ENCODE measurements at regions not wholly inside any gene's neighbourhood (a gene's known extent, or its start where the extent isn't known, plus 50 kb on each side); places are given as distances from the start of the nearest gene placed in this dataset.

DNA sequence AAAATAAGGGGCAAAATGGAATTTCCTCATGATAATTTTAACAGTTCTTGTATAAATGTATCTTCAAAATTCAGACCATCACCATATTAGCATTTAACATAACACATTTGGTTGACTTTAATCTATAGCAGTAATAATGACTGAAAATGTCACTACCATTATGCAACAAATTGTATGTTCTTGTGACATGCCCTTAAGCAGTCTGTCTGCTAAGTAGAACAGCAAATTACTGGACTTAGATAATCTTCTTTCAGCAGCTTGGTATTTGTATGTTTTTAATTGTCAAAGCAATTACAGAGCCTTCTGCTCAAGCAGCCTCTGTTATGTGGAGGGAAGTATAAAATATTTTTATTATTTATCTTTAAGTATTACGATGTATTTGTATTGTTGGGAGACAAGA is 214.3 kb upstream of the NXPH2 start:
- DNase-seq, result no peak

DNA sequence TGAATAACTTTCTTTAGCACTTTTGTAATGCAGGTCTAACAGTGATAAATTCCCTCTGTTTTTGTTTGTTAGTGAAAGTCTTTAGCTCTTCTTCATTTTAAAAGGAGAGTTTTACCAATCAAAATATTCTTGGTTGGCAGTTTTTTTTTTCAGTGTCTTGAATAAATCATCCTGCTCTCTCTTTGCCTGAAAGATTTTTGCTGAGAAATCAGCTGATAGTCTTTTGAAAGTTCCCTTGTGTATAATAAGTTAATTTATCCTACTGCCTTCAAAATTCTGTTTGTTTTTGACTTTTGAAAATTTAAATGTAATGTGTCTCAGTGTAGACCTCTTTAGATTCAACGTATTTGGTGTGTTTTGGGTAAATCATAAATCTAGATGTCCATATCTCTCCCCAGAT is 205.7 kb upstream of the NXPH2 start:
- DNase-seq, result no peak

DNA sequence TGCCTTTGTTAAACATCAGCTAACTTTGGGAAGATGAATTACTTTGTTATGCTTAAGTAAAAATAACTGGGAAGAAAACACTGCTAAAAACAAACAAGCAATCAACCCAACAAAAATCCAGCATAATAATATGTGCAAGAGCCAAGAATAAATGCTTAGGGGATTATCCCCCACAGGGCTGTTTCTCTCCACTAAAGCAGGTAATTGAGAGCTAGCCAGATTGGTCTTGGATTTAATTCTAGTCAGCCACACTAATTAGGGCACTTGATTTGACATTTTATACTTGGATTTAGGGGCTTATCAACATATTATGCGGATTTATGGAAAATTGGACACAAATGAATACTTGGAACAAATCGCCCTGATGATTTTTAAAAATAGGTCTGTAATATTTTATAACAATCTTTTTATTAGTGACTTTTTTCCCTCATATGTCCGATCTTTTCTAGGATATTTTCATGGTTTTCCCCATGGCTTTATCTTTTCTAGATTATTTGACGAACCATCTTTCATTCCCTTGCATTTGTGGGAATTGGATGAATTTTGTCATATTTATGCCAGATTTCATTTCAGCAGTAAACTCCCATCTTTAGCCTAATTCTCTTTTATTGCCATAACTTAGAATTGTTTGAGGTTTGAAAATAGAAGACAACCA is 199.1 kb upstream of the NXPH2 start:
- no peak for DNase-seq

DNA sequence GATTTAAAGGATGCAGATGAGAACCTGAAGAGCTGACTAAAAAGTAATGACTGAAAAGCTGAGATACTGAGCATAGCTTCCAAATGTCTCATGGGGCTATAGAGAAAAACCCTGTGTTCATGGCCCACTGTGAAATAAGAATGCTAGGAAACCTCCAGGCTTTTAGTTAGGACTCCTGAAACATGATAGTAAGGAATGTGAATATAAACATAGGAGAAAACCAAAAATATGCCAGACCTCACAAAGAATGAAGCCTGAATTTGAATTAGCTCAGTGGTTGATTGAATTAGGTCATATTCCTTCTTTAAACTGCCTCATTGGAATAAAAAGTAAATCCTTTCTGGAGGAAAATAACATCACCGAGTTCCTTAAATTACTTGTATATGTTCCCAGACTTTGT is 194.5 kb upstream of the NXPH2 start:
- no peak for DNase-seq

DNA sequence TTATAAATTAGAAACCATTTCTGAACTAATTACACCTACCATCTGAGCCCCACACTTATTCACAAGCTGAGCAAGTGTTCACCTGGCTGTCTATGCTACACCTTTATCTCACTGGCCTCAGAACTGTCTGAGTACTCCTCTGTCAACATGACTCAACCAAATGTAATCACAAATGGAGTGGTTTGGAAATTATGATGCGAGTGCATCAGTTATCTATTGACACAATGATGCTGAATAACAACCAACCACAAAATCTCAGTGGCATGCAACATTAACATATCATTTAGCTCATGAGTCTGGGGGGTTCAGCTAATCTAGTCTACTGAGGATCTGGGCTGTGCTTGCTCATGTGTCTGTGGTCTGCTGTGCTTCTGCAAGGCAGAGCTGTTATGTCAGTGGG is 184.2 kb upstream of the NXPH2 start:
- DNase-seq, result no peak

DNA sequence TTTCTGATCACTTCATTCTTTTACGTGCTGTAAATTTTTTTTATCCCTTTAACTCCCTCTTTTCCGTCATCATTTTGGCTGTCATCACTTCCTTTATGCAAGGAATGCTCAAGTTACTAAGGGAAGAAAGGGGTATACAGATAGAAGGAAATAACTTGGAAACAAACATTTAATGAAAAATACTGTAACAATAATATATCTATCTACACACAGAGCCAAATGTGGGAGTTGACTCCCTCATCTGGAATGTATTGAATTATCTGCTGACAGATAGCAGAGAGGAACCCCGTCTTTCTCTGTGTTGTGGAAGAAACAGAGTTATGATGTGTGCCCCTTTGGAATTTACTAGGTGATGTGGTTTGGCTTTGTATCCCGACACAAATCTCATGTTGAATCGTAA is 182.5 kb upstream of the NXPH2 start:
- DNase-seq, result no peak

DNA sequence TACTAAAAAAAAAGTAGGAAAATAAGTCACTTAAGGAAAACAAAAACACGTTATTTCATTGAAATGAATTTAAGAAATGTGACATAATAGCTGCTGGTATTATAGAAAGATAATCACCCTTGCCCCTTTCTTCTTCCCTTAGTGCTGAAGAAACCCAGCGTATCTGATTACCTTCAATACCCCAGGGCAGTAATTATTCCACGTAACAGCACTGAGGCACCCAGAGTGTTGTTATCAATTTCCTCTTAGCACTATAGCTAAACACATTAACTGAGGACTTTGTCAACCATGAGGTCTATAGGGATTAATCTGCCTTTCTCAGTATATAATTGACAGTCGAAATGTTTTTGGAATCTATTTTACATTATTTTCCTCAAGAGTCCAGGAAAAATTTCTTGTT is 180.0 kb upstream of the NXPH2 start:
- DNase-seq, result no peak

DNA sequence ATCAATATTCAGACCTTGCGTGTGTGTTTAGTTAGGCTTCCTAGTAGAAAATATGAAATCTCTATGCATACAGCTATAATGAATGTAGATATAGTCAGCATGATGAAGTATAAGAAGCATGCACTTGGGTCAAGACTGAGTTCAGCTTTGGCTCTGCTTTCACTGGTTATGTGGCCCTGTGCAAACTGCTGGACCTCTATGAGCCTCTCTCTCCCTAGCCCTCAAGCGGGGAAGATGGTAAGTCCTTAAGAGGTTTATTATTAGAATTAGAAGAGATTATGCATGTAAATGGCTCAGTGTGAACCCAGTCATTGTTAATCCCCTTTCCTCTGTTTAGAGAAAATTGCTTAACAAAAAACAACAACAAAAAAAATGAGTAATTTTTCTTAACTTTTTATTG is 178.8 kb upstream of the NXPH2 start:
- DNase-seq, result no peak

DNA sequence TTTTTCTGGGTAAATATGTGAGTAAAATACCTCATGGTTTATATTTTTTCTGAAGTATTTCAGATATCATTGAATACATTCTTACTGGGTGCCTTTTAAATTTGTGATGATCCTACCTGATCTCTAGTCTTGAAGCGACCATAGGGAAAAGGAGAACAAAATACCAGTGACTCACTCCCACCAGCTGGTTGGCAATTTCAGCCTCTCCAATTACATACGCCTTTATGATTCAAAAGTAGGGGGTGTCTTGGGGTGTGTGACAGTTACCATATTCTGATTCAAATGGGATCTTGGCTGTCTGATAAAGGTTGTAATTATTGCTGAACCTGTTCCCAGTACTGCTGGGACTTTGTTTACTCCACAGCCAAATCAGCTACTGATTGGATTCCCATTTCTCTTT is 175.9 kb upstream of the NXPH2 start:
- no peak for DNase-seq

DNA sequence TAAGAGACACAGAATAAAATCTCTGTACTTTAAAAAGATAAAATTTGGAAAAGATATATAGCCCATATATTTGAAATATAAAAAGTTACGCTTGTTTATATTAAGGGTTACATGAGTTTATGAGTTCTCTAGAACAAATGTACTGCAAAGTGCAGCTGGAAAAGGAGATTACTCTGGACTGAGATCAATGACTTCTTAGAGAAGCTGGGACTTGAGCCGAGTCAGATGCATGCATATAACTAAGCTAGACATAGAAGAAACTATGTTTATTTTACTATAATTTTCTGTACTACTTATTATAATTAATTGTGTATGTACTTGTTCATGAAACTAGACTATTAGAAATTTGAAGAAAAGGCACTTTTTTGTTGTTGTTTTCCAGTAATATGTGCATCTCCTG is 170.3 kb upstream of the NXPH2 start:
- DNase-seq, result no peak

DNA sequence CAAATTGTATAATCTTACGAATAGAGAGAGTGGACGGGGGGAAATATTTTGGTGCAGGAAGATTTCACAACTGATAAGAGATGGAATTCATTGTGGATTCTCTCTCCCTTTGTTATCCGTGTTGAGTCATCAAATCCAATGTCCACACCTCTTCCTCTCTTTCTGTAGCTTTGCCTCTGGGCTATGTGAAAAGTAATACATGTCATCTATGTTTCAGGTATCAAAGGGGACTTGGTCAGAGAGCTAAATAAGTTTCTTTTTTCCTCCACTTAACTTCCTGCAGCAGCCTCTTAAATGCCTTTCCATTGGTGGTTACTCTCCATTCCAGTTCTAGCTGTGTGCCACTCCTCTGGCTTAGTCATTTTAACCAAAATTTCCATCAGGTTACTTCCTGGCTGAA is 169.3 kb upstream of the NXPH2 start:
- no peak for DNase-seq

DNA sequence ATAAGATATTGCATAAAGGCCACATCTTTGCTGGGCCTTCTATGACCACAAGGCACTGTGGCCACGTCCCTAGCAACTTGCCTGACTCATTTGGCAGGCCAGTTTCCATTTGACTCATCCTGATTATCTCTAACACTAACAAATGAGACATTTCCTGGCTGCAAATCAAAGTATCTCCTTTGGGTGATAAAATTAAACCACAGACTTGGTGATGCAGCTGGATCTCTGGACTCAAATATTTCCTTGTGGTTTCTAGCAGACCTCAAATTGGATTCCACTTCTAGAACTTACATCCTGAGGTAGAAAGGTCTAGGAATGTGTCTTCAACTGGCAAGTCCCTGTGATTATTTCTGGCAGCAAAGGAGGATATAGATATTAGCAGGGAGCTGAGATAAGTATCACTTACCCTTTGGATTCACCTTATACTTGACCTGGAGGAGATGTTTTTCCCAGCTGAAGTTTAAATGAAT is 167.9 kb upstream of the NXPH2 start:
- DNase-seq, result no peak

DNA sequence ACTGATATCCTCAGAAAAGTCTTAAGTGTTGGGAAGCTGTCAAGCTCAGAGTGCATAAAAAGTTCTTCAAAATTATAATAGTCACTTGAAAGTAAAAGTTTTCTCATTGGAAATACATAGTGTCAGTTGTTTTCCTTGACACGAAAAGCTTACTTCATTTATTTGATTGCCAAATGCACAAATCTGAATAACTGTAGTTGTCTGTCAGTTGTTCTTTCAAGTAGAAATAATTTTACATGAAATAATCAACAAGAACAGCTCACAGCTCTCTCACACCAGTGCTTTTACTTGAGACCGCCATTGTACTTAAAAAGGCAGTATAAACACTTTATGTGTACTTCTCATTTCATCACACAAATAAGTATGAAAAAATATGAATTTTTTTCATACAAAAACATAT is 163.3 kb upstream of the NXPH2 start:
- no peak for DNase-seq

DNA sequence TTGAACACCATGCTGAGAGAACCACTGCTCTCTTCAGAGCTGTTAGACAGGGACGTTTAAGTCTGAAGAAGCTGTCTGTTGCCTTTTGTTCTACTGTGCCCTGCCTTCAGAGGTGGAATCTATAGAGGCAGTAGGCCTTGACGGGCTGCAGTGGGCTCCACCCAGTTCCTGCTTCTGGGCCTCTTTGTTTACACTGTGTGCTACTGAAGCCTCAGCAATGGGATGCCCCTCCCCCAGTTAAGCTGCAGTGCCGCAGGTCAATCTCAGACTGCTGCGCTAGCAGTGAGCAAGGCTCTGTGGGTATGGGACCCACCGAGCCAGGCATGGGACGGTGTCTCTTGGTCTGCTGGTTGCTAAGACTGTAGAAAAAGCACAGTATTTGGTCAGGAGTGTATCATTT is 162.3 kb upstream of the NXPH2 start:
- no peak for DNase-seq

DNA sequence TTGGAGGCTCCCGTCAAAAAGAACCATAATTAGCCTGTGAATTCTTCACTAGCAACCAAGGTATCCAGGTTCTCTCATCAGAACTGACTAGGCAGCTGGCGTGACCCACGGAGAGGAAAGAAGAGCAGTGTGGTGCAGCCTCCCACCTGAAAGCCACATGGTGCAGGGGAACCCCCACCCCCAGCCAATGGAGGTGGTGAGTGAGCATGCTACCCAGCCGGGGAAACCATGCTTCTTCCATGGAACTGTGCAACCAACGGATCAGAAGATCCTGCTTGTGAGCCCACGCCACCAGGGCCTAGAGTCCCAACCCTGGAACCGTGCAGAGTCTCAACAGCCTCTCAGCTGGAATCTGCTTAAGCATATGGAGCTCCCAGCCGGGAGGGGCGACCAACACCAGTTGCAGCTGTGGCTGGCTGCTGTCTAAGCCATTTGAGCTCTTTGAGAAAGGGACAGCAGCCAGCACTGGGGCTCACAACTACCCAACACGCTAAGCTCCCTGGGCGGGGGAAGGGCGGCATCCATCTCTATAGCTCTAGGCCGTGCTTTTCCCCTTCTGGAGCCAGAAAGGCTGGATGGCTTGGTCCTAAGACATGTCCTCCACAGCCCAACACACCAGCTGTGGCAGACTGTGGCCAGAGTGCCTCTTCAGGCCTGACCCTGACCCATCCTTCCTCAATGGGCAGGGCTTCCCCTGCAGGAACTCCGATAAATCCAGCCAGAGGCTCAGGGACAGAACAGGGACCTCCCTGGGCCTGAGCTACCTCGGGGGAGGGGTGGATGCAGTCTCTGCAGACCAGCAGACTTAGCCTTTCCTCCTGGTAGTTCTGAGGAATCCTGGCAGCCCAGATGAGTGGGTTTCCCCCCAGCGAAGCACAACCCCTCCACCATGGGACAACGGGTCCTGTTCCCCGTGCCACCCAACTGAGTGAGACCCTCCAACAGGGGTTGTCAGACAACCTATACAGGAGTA is 151.4 kb upstream of the NXPH2 start:
- DNase-seq, result no peak

DNA sequence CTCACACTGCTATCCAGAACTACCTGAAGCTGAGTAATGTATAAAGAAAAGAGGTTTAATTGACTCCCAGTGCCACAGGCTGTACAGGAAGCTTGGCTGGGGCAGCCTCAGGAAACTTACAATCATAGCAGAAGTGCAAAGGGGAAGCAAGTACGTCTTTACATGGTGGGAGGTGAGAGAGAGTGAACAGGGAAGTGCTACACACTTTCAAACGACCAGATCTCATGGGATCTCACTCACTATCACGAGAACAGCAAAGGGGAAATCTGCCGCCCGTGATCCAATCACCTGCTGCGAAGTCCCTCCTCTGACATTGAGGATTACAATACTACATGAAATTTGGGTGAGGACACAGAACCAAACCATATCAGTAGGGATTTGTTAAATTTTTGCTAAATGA is 150.4 kb upstream of the NXPH2 start:
- DNase-seq, result no peak

DNA sequence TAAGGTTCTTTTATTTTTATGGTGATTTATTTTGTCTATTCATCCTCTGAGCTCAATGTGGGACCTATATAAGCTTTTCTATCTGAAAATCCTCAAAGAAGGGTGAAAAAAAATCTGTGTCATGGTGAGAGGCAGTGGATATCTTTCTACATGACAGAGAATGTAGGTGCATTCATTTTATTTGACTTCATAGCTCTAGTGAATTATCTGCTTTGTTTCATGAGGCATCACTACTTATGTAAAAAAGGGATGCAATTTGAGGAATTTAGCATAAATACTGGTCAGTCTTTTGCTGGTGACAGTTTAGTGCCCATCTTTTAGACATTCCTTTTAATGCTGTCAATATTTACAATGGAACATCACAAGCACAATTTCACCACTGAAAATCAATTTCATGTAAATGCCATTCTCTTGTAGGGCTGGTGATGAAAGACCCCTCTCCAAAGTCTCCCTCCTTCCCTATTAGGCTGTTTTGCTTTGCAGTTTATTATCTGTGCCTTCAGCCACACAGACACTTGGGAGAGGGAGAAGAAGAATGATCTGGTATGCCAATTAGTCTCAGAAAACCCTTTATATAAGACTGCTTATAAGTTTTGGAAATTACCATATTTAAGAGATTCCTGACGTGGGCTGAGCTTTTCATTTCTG is 148.3 kb upstream of the NXPH2 start:
- no peak for DNase-seq

DNA sequence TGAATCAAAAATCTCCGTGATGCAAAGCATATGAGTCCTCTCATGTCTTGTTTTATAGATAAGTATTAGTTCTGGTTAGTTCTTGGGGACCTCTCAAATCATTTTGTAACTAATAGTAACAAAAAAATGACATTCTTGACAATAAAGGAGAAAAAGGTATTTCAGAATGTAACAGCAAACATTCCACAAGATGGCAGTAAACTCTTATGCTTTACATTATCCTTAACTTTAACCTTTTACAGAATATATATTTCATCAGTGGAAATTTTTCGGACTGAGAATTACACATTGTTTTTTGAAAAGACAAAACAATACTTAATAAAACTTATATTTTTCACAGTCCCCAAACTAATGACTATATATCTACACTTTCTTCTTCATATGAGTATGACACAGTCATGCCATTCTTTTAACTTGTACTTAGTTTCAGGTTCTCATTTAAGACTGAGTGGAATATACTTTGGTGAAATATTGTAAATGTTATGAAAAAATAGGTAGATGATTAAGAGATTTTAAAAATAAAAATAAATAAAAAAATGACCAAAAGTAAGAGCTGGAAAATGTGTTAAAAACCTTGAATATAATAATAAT is 142.9 kb upstream of the NXPH2 start:
- DNase-seq, result peak; percentile 1 to 23

DNA sequence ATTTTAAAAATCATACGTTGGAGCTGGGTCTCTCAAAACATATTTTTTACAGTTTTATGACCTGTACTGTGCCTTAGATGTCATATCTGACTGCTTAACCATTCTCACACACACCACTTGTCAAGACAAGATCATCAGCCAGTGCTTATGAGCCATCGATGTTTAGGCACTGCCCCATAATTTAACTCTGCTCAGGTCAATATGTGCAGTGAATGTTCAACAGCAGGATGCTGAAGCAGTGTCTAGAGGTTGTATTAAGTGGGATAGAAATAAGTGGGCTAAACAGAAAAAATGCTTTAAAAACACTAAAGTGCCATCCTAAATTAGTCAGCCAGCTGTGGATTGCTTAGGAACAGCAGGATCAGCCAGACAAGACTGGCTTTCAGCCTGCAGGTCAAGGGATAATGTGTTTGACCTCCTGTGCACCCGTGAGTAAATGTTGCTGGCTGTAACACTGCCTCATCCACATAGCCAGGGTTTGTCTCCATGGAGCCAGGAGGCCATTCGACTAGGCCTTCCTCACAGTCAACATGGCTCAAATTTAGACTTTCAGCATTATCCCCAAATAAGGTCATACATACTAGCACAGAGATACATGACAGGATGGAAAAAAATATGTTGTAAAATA is 139.0 kb upstream of the NXPH2 start:
- no peak for DNase-seq

DNA sequence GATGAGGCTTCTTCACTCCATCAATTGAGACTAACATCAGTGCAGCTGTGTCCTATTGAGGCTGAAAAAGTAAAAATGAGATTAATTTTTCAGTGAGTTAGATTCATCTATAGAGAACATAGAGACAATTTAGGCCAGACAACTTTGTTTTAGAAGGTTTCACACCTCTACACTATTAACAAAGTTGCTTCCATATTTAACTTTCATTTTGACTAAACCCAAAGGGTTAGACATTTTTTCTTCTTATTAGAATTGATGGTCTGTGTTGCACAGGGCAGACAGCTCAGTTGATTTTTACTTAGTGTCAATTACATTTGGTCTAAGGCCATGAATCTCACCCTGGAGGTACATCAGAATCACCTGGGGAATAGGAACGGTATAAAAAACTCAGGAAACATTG is 130.2 kb upstream of the NXPH2 start:
- DNase-seq, result no peak

DNA sequence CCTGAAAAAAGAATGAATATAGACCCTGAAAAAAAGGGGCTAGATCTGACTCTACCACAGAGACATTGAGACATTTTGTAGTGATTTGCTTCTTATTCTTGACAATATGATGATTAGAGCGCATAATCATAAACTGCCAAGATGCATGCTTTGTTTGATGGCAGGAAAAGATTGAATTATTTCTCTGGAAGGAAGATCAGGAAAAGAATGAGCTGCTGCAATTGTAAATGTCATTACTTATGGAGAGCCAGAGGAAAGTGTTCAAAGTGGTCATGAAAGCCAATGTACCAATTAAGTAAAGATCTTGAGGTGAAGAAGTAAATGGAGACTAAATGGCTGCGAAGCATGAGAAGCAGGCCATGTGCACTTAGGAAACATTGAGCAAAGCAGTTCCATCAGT is 126.4 kb upstream of the NXPH2 start:
- DNase-seq, result no peak

DNA sequence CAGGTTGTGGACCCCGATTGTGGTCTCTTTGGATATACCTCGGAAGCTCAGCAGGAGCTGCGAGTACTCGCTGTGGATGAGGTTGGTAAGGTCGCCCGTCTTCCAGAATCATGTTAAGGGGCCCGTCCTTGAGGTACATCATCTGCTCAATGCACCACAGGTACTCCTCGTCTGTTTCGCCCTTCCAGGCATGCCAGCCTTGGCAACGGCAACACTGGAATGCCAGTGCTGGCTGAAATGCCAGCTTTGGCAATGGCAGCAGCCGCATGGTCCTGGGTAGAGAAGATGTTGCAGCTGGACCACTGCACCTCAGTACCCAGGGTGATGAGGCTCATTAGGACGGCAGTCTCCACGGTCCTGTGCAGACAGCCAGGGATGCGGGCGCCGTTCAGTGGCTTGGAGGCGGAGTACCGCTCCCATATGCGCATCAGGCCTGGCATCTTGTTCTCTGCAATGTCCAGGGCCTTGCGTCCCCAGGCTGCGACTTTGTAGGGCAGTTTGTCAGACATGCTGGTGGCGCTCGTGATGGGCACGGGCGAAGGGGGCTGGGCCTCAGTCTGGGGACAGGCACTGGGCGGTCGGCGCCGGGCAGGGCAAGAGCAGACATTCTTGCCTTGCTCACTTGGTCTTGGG is 122.2 kb upstream of the NXPH2 start:
- no peak for DNase-seq

DNA sequence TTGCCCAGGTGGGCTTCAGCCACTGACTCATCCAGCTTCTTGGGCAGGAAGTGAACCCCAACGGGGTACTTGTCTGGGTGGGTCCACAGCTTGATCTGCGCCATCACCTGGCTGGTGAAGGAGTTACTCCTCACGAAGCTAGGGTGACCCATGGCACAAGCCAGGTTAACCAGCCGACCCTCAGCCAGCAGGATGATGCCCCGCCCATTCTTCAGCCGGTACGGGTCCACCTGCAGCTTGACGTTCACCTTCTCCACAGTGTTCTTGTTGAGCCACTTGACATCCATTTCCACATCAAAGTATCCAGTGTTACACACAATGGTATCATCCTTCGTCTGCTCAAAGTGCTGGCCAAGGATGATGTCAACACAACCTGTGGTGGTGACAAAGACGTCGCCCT is 121.3 kb upstream of the NXPH2 start:
- no peak for DNase-seq

Data from AML-193 (cell line).